ENCODE measurements at regions not wholly inside any gene's neighbourhood (a gene's known extent, or its start where the extent isn't known, plus 50 kb on each side); places are given as distances from the start of the nearest gene placed in this dataset.

GRCh38 chr1:83813576-83813975, 185.4 kb downstream of the TTLL7 start:
- DNase-seq = no peak

DNA sequence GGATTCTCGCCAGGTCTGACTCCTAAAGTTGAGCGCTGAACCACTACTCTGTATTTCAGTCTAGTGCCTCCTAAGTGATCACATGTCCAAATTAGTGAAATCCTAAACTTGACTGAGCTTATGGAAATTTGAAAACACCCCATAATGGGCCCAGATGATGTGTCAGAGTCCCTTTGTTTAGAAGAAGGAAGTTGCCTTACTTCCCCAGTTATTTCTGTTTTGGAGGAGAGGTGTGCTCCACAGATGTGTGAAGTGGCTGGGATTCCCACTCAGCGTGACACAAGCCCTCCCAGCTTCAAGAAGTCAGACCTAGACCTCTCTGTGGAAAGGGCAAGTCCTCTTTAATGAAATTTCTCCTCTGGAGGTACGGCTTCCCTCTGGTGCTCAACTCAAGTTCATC, 188.8 kb downstream of the TTLL7 start:
- no peak for DNase-seq

DNA sequence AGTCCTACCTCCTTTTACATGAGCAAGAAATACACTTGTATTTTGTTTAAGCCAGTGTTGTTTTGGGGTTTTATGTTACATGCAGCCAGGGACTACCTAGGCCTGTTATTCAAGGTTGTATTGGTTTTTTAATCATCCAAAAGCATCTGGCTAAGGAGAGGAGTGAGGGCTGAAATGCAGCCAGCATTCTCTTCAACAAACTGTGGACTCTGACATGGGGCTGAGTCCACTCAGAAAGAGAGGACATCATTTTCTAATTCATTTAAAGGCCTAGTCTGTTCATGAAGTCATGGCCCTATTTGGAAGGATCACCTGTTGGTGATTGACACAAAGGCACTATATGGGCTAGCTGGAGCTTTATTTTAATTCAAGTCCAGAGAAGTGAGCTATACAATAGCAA, 190.4 kb downstream of the TTLL7 start:
- no peak for DNase-seq

- DNase-seq = no peak
These were observed 191.1 kb downstream of the TTLL7 start for GRCh38 chr1:83807821-83808220.

- DNase-seq = no peak
These were observed 191.7 kb downstream of the TTLL7 start for GRCh38 chr1:83807231-83807630.

- no peak for DNase-seq
These were observed 193.0 kb downstream of the TTLL7 start for GRCh38 chr1:83805921-83806320.

DNA sequence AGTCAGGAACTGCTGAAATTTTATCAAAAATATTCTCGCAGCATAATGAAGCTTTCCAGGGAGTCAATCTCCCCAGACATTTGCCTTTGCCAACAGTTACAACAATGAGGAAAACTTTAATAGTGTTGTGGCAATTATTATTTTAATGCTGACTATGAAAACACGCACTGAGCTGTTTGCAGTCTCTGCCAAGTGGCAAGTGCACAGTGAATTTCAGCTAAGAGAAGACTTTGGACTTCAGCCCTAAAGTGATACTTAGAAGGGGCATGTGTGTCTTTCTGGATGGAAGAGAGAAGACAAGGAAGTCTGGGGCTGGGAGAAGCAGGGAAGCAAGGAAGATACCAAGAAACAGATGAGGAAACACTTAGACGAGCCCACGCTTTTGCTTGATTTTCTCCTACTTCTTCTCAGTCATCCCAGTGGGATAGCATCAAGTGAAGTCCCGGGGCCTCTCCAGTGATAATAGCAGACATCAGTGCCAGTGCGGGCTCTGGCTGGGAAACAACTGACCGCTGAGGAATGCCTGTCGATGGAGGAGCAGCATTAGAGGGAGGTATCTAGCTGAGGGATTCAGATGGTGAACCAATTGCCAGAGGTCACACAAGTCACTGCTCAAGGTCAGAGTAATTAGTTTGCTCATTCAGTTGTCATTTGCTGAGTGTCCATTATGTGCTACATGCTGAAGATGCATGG, 196.3 kb downstream of the TTLL7 start:
- DNase-seq = no peak

- no peak for DNase-seq
These were observed 196.9 kb downstream of the TTLL7 start for GRCh38 chr1:83802023-83802422.

DNA sequence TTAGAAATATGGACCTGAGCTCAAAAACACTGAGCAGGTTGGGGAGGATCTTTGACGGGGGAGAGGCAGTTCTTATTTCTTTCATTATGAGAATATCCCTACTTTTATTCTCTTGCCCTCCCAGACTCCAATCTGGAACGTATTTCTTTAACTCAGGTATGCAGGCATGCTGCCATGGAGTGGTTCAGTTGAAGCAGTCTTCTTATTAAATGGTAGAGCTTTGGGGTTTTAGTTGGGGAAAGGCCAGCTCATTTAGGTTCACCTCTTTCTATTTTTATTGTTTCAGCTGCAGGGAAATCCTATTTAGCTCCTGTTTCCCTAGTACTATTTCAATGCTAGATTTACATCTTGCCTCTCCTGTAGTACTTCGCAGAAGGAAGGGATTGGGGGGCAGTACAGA, 198.9 kb downstream of the TTLL7 start:
- DNase-seq = no peak

DNA sequence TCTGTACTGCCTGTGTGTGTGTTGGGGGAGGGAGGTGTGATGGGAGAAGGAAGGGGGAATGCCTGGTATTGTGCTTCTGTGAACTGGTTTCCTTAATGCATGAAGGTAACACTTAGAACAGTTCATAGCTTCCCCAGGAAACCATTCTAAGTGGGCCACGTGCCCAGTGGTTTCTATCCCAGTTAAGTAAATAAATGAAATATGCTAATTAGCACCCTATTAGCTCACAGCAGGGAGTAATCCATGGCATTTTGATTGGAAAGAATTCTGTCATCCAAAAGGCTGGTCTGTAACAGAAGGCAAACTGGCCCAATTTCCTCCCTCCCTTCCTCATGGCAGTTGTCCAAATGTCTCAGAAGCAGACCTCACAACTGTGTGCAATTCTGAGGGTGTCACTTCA, 199.3 kb downstream of the TTLL7 start:
- DNase-seq = no peak

GRCh38 chr1:83798965-83799364, 200.0 kb downstream of the TTLL7 start:
- no peak for DNase-seq

DNA sequence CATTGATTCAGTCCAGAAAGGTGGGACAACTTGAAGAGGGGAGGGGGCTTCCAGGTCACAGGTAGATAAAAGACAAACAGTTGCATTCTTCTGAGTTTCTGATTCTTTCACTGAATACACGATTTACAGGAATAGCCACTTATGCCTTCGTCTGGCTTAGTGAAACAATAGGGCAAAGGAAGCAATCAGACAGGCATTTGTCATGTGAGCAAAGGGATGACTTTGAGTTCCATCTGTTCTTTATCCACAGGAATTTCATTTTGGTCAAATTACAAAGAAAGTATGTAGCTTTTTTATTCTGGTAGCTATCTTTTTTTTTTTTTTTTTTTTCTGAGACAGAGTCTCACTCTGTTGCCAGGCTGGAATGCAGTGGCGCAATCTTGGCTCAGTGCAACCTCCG, 202.5 kb downstream of the TTLL7 start:
- no peak for DNase-seq

DNA sequence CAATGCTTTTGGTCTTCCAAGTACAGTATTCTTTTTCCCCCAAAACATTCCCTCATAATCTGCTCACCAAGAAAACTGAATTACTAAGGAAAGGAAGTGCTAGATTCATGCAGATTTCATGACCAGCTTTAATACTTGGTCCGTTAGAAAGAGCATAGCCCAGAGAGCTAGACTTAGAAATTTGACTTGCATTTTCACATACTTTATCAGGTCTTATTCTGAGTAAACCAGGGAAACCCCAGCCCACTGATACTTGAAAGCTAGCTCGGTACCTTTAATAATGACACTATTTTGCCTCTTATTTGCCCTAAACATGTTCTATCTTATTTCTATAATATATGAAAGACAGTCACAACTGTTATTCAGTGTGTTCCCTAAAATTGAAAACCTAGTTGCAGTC, 204.5 kb downstream of the TTLL7 start:
- no peak for DNase-seq

DNA sequence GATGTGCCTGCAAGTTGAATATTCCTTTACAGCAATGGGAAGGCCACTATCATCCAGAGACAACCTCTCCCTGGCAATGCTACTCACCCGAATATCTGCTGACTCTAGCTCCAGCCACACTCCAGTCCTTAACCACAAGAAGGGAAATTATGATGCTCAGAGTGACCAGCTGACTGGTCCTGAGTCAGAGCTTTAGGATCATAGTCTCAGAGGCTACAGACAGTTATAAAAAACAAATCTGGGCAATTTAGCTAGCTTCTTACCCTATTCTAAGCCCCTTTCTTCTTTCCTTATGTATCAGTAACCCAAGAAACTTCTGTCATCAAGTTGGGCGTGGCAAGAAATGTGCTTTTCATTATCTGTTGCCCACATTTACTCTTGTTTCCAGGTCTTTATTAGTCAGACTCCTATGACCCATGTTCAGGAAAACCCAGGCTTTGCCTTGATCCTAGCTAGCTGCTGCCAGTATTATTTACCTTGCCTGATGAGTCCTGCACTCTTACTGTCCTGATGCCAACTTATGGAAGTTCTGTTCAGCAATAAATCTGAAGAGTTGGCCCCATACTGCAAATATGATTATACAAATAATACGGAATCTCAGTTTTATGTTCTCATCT, 207.0 kb downstream of the TTLL7 start:
- no peak for DNase-seq

DNA sequence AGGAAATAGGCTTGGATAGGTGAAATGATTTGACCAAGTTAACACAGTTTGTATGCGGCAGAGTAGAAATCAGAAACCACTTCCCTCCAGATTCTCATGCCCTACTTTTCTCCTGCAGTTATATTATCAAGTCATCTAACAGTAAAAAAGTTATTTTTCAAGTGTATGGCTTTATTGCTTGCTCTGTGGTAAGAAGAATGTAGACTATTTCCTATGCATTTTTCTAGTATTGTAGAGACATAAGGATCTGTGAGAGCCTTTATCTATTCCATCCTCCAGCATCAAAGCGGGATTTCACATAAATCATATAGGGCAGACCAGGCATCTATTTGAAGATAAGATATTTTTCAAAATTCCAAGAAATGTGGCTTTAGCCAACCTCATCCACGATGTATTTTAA, 208.5 kb downstream of the TTLL7 start:
- no peak for DNase-seq

- DNase-seq = no peak
These were observed 211.5 kb downstream of the TTLL7 start for GRCh38 chr1:83787246-83787998.

- no peak for DNase-seq
These were observed 217.3 kb downstream of the TTLL7 start for GRCh38 chr1:83781667-83782066.

- DNase-seq = no peak
These were observed 219.4 kb downstream of the TTLL7 start for GRCh38 chr1:83779565-83779964.

DNA sequence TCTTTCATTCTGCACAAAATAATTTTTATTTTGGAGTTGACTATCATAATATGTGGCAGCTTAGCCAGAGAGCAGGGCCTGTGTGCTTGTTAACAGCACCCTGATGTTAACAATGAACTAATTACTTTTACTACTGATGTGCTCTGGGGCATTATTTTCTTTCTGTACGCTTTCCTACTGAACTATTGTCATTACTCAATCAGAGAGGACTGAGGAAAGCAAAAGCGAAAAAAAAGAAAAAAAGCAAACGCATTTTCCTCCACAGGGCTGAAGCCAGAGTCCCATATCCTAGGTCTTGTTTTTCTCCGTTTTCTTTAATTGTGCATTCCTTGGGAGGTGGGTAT, 221.2 kb downstream of the TTLL7 start:
- DNase-seq = no peak

- no peak for DNase-seq
These were observed 221.8 kb downstream of the TTLL7 start for GRCh38 chr1:83776913-83777757.

- no peak for DNase-seq
These were observed 222.8 kb downstream of the TTLL7 start for GRCh38 chr1:83775977-83776603.

DNA sequence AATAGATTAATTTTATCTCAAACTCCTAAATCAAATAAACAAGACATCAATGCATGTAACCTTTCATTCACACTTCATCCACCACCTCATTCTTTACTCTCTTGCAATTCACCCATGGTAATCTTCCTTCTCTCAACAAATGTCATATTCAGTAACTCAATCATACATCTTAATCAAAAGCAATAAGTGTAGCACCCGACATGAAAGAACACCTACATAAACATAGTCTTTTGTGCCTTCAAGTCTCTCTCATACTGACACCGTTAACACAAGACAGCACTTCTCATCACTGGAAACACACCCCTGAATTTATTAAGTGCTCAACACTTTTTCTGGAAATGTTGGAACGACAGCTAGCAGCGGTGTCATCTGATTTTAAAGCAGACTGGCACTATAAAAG, 225.9 kb downstream of the TTLL7 start:
- DNase-seq = no peak

GRCh38 chr1:83770319-83770661, 228.6 kb downstream of the TTLL7 start:
- DNase-seq = no peak
